Nephron (organoid): ENCODE measurements at regions not wholly inside any gene's neighbourhood (a gene's known extent, or its start where the extent isn't known, plus 50 kb on each side); places are given as distances from the start of the nearest gene placed in this dataset.
A peak's percentile ranks its signal among the peaks of the same experiment; 100 is the strongest.
"Not testable (repeated sequence)": the region's sequence is repeated elsewhere in the genome, so short reads cannot be mapped to it uniquely, and the experiment has no call there.

ENCODE experiments used
- H3K27ac Mint-ChIP-seq, 3 experiments: 2 replicates each; pipeline ENCODE4 v1.8.0; 2020; ENCODE audit warnings: mixed read lengths in 3 of 3, mild to moderate bottlenecking in 2 of 3, moderate library complexity in 1 of 3
- H3K27me3 Mint-ChIP-seq: 2 replicates; pipeline ENCODE4 v1.8.0; 2021; ENCODE audit warnings: low read depth, mild to moderate bottlenecking, moderate library complexity, mixed read lengths
- H3K36me3 Mint-ChIP-seq: 2 replicates; pipeline ENCODE4 v1.8.0; 2020; ENCODE audit warnings: low read depth, mixed read lengths
- H3K4me1 Mint-ChIP-seq: 2 replicates; pipeline ENCODE4 v1.8.0; 2020; ENCODE audit warnings: mixed read lengths
- H3K4me3 Mint-ChIP-seq, 3 experiments: 2 replicates each; pipeline ENCODE4 v1.8.0; 2020; ENCODE audit warnings: mild to moderate bottlenecking in 3 of 3, mixed read lengths in 3 of 3, moderate library complexity in 2 of 3
- H3K9me3 Mint-ChIP-seq: 2 replicates; pipeline ENCODE4 v1.8.0; 2020; ENCODE audit warnings: mixed read lengths
- TF ChIP-seq, protein P1 (sequence below), 3 experiments: fragments of 200-600 bp; sonication (generic); IDR thresholded peaks; one replicate each; pipeline ENCODE4 v1.5.0; 2021; ENCODE audit warnings: antibody characterized with exemption in 3 of 3; ENCODE audit not compliant: unreplicated experiment in 3 of 3

DNA sequence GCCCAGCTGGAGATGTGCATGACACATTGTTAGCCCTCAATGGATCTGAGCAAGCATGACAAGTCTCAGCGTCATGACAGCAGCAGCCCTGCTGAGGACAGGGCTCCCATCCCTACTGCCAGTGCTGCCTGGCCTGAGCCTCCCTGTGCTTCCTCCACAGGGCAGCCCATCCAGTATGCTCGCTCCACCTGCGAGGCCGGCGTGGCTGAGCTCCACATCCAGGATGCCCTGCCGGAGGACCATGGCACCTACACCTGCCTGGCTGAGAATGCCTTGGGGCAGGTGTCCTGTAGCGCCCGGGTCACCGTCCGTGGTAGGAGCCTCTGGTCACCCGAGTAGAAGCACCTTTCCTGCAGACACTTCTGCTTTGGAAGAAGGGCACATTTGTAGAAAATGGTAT is 85.8 kb upstream of the OSBPL11 start:
- no peaks in the 10 kb centered on the region for H3K9me3 Mint-ChIP-seq
- H3K36me3 Mint-ChIP-seq = no peaks in the 10 kb centered on the region
- no peak overlapping the region for H3K27ac Mint-ChIP-seq
- peaks cover 32% of the 10 kb centered on the region for H3K4me1 Mint-ChIP-seq
- H3K27me3 Mint-ChIP-seq = peaks cover 6% of the 10 kb centered on the region
- TF ChIP-seq, protein P1, sequence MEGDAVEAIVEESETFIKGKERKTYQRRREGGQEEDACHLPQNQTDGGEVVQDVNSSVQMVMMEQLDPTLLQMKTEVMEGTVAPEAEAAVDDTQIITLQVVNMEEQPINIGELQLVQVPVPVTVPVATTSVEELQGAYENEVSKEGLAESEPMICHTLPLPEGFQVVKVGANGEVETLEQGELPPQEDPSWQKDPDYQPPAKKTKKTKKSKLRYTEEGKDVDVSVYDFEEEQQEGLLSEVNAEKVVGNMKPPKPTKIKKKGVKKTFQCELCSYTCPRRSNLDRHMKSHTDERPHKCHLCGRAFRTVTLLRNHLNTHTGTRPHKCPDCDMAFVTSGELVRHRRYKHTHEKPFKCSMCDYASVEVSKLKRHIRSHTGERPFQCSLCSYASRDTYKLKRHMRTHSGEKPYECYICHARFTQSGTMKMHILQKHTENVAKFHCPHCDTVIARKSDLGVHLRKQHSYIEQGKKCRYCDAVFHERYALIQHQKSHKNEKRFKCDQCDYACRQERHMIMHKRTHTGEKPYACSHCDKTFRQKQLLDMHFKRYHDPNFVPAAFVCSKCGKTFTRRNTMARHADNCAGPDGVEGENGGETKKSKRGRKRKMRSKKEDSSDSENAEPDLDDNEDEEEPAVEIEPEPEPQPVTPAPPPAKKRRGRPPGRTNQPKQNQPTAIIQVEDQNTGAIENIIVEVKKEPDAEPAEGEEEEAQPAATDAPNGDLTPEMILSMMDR (IDR thresholded peaks at IDR 0.05; ENCODE audit: unreplicated experiment in 3 of 3) = no peak
- no peak overlapping the region for H3K4me3 Mint-ChIP-seq

DNA sequence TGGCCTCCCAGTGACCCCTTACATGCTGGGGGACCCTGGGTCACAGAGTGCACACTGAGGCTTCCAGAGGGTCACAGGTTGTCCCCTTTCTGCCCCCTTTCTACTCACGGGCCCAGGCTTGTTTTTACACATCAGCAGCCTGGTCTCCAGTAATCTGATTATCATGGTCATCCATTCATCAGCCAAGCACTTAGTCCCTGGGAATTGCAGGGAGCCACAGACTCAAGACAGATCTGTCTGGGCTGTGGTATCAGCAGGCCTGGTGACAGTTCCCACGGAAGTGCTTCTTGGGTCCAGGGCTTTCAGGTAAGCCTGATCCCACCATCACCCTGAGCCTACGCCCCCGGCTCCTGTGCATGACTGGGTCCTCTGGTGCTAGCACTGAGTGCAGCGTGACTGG is 86.6 kb upstream of the OSBPL11 start:
- not testable (repeated sequence) for H3K4me3 Mint-ChIP-seq, H3K27ac Mint-ChIP-seq, H3K36me3 Mint-ChIP-seq, H3K9me3 Mint-ChIP-seq, H3K27me3 Mint-ChIP-seq
- H3K4me1 Mint-ChIP-seq = peaks cover 39% of the 10 kb centered on the region

DNA sequence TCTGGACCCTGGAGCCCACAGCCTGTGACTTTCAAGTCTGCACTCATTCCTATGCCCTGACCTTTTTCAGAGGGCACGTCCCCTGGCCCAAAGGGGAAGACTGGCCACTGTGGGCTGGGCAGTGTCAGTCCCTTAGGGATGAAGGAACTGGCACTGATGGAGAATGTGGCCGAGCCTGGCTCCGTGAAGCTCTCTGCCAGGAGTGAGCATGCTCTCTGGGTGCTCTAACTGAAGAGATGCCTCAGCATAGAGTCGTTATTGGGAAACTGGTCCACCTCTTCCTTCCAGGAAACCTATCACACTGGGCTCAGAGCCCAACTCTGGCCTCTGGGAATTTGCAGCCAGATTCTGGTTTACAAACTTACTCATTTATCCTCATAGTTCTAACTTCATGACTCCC is 87.3 kb upstream of the OSBPL11 start:
- not testable (repeated sequence) for H3K4me3 Mint-ChIP-seq, H3K9me3 Mint-ChIP-seq, H3K36me3 Mint-ChIP-seq, H3K27me3 Mint-ChIP-seq
- Mint-ChIP-seq H3K27ac (peak overlapping the region in 2 of 3 experiments; percentile 54 to 71), H3K4me1 (peaks cover 39% of the 10 kb centered on the region)

DNA sequence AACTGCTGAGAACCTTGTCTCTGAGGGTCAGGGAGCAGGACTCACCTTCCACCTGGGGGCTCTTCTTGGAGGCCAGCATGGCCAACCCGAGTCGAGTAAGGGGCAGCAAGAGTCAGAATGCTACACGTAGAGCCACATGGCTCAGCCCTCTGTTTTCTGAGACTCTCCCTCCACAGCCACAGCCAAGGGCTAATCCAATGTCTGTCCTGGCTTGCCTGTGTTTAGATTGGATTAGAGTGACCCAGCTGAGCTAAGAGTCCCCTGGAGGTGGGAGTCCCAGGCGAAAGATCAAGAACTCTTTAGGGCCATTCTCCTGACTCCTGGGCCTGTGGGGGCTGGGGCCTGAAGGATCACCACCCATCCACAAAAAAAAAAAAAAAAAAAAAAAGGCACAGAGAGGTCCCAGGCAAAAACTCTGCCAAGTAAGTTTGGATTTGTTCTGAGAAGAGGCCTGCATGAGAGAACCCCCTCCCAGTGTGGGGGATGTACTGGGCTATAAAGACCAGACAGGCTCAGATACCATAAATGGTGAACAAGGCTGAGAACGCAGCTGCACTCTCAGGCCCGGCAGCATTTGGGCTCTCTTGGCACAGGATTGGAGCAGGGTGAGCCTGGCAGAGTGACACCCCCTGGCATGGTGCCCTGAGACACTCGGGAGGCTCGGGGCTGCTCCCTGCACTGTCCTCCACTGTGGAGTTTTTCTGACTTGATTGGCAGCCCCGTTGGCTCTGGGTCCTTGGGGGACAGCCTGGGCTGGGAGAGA is 88.0 kb upstream of the OSBPL11 start:
- peak overlapping the region; percentile 13 to 71 (median 54) for H3K27ac Mint-ChIP-seq
- H3K9me3 Mint-ChIP-seq = no peaks in the 10 kb centered on the region
- H3K27me3 Mint-ChIP-seq = peaks cover 6% of the 10 kb centered on the region
- peaks cover 39% of the 10 kb centered on the region for H3K4me1 Mint-ChIP-seq
- H3K36me3 Mint-ChIP-seq = no peaks in the 10 kb centered on the region
- H3K4me3 Mint-ChIP-seq = no peak overlapping the region
- TF ChIP-seq, protein P1 (IDR thresholded peaks at IDR 0.05; ENCODE audit: unreplicated experiment in 3 of 3) = no peak

DNA sequence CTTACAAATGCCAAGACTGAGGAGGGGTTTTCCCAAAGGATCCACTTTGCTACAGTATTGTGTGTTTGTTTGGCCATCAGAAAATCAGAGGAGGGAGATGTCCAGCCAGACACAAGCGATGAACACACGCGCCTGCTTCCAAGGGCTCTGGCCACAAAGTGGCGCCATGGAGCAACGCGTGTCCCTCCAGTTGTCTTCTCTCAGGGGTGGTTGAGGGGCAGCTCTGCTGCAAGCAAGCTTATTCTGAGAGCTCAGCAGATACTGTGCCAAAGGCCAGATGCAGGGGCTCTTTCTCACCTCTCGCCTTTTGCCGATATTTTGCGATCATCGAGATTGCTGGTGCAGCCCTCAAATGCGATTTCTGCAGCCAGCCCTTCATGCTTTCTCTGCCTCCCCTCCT is 88.9 kb upstream of the OSBPL11 start:
- Mint-ChIP-seq H3K36me3 (no peaks in the 10 kb centered on the region), H3K27ac (peak overlapping the region in 1 of 3 experiments; percentile 21), H3K27me3 (peaks cover 6% of the 10 kb centered on the region), H3K9me3 (no peaks in the 10 kb centered on the region), H3K4me3 (no peak overlapping the region), H3K4me1 (peaks cover 39% of the 10 kb centered on the region)
- TF ChIP-seq, protein P1 (IDR thresholded peaks at IDR 0.05; ENCODE audit: unreplicated experiment in 3 of 3) = peak; percentile 29 to 45 (median 41)

DNA sequence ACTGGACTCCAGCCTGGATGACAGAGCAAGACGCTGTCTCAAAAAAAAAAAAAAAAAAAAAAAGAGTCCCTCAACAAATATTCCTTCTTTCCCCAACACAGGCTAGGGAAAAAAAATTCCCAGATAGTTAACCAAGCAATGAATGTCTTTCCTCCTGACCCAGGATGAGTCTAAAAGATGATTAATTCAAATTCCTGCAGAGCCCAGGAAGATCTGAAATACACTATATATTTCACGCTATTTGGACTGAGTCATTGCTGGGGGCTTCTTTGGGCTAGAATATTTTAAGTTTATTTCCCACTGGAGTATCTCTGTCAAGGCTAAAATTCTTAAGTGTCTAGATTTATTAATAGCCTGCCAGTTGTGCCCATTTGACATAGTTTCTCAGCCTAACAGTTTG is 90.4 kb upstream of the OSBPL11 start:
- not testable (repeated sequence) for H3K27ac Mint-ChIP-seq

DNA sequence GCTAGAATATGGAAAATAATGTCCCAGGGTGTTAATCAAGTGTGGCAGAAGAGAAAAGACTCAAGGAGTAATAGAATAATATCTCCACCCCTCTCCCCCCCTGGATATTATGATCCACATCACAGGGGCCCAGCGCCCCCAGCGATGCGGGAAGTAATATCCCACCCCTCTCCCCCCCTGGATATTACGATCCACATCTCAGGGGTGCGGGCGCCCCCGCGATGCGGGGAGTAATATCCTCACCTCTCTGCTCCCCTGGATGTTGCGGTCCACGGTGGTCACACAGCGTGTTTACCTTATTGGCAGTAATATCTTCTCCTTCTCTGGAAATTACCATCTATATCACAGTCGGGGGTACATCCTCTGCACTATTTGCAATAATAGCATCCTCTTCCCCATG is 97.1 kb upstream of the OSBPL11 start:
- TF ChIP-seq, protein P1 (IDR thresholded peaks at IDR 0.05; ENCODE audit: unreplicated experiment in 3 of 3) = no peak
- peaks cover 6% of the 10 kb centered on the region for H3K9me3 Mint-ChIP-seq
- peaks cover 3% of the 10 kb centered on the region for H3K27me3 Mint-ChIP-seq
- no peak overlapping the region for H3K27ac Mint-ChIP-seq
- H3K4me3 Mint-ChIP-seq = no peak overlapping the region
- H3K36me3 Mint-ChIP-seq = no peaks in the 10 kb centered on the region
- no peaks in the 10 kb centered on the region for H3K4me1 Mint-ChIP-seq

More for the DNA sequence above, 90.4 kb upstream of the OSBPL11 start:
- H3K27me3 Mint-ChIP-seq, H3K9me3 Mint-ChIP-seq, H3K36me3 Mint-ChIP-seq, H3K4me3 Mint-ChIP-seq: not testable (repeated sequence)
- H3K4me1 Mint-ChIP-seq = peaks cover 39% of the 10 kb centered on the region
